ENCODE measurements at regions not wholly inside any gene's neighbourhood (a gene's known extent, or its start where the extent isn't known, plus 50 kb on each side); places are given as distances from the start of the nearest gene placed in this dataset.

- TF ChIP-seq, protein P1, sequence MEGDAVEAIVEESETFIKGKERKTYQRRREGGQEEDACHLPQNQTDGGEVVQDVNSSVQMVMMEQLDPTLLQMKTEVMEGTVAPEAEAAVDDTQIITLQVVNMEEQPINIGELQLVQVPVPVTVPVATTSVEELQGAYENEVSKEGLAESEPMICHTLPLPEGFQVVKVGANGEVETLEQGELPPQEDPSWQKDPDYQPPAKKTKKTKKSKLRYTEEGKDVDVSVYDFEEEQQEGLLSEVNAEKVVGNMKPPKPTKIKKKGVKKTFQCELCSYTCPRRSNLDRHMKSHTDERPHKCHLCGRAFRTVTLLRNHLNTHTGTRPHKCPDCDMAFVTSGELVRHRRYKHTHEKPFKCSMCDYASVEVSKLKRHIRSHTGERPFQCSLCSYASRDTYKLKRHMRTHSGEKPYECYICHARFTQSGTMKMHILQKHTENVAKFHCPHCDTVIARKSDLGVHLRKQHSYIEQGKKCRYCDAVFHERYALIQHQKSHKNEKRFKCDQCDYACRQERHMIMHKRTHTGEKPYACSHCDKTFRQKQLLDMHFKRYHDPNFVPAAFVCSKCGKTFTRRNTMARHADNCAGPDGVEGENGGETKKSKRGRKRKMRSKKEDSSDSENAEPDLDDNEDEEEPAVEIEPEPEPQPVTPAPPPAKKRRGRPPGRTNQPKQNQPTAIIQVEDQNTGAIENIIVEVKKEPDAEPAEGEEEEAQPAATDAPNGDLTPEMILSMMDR (IDR thresholded peaks at IDR 0.05; ENCODE audit: control extremely low read depth in 1 of 3, insufficient read depth in 1 of 3, low read depth in 1 of 3, low read length in 3 of 3) = no peak
- TF ChIP-seq MAX (IDR thresholded peaks at IDR 0.05) (no peak), POLR2A (IDR thresholded peaks at IDR 0.05; ENCODE audit: control extremely low read depth in 1 of 2, low read depth in 2 of 2, low read length in 2 of 2) (no peak), GABPA (IDR thresholded peaks at IDR 0.05; ENCODE audit: borderline replicate concordance, insufficient read depth, low read length) (no peak), ASH2L (IDR thresholded peaks at IDR 0.05; ENCODE audit: low read length) (no peak), RAD21 (IDR thresholded peaks at IDR 0.05 in 1 of 2, conservative IDR thresholded peaks at IDR 0.05 in 1 of 2; ENCODE audit: low read depth in 2 of 2, low read length in 2 of 2) (no peak)
Observed at GRCh38 chr6:53724501-53724900, 58.9 kb upstream of the KLHL31 start.
